Peyer's patch (tissue), 4 donors: ENCODE measurements at regions not wholly inside any gene's neighbourhood (a gene's known extent, or its start where the extent isn't known, plus 50 kb on each side); places are given as distances from the start of the nearest gene placed in this dataset.

Source experiments
- DNase-seq, 3 donors: peaks; one replicate each; pipeline ENCODE4 v3.0.0-alpha.2; 2017 to 2019
- H3K27ac ChIP-seq, 4 donors: fragments of 200-600 bp; sonication (generic); one replicate each; pipeline ENCODE4 v1.5.1; 2016 to 2019
- H3K27me3 ChIP-seq, 2 donors: fragments of 200-600 bp; sonication (generic); one replicate each; pipeline ENCODE4 v1.5.1; 2019
- H3K36me3 ChIP-seq, 3 donors: fragments of 200-600 bp; sonication (generic); one replicate each; pipeline ENCODE4 v1.5.1; 2016 to 2019
- H3K4me1 ChIP-seq, 4 donors: fragments of 200-600 bp; sonication (generic); one replicate each; pipeline ENCODE4 v1.5.1; 2016 to 2019
- H3K4me3 ChIP-seq, 4 donors: fragments of 200-600 bp; sonication (generic); 1 replicate in 3 of 4; 2 replicates in 1 of 4; pipeline ENCODE4 v1.5.1; 2016 to 2019; ENCODE audit warnings: mild to moderate bottlenecking in 1 of 4
- H3K9me3 ChIP-seq, 4 donors: fragments of 200-600 bp; sonication (generic); one replicate each; pipeline ENCODE4 v1.5.1; 2016 to 2019; ENCODE audit warnings: mild to moderate bottlenecking in 1 of 4
- POLR2A ChIP-seq, 2 donors: fragments of 450-650 bp; IDR thresholded peaks; one replicate each; pipeline ENCODE4 v1.5.1; 2017; ENCODE audit warnings: antibody characterized with exemption in 2 of 2, mild to moderate bottlenecking in 2 of 2, moderate library complexity in 2 of 2
- TF ChIP-seq, protein P1 (sequence below), 6 experiments: fragments of 450-650 bp in 4 of 6; fragments of 200-600 bp in 2 of 6; sonication (generic) in 1 of 6; IDR thresholded peaks; one replicate each; pipeline ENCODE4 v1.5.1; 2017 to 2019; ENCODE audit warnings: antibody characterized with exemption in 6 of 6, mild to moderate bottlenecking in 3 of 6, moderate library complexity in 1 of 6

DNA sequence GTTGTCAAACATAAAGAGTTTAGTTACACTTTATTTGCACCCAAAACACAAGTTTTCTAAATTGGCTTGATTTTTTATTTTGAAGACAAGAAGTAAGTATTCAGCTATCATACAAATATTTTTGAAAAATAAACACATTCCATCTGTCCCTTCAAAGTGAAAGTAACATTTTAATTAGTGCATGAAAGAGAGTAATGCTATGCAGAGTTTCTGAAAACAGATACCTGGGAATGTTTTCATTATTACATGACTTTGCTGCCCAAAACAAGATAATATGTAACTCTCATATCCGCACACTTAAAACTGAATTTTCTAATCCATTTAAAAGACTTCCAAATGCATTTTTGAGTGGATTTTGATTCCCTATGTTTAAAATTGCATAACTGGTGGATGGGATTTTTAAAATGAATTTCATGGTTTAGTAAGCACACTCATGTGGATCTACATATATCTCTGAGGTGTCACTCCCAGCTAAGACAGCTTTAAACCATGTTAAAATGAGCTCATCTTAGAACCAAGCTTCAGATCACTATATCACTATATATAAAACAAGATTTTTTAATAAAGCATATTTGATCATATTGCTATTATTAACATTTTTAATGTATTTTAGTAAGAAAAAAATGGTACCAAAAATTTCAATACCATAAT lies 127.5 kb downstream of the ATPSCKMT start:
- Histone ChIP-seq H3K36me3 (no peaks in the 10 kb centered on the region), H3K4me3 (no peak overlapping the region), H3K27ac (no peak overlapping the region), H3K4me1 (no peaks in the 10 kb centered on the region), H3K27me3 (no peaks in the 10 kb centered on the region), H3K9me3 (no peaks in the 10 kb centered on the region)
- TF ChIP-seq POLR2A (IDR thresholded peaks at IDR 0.05): no peak
- TF ChIP-seq, protein P1, sequence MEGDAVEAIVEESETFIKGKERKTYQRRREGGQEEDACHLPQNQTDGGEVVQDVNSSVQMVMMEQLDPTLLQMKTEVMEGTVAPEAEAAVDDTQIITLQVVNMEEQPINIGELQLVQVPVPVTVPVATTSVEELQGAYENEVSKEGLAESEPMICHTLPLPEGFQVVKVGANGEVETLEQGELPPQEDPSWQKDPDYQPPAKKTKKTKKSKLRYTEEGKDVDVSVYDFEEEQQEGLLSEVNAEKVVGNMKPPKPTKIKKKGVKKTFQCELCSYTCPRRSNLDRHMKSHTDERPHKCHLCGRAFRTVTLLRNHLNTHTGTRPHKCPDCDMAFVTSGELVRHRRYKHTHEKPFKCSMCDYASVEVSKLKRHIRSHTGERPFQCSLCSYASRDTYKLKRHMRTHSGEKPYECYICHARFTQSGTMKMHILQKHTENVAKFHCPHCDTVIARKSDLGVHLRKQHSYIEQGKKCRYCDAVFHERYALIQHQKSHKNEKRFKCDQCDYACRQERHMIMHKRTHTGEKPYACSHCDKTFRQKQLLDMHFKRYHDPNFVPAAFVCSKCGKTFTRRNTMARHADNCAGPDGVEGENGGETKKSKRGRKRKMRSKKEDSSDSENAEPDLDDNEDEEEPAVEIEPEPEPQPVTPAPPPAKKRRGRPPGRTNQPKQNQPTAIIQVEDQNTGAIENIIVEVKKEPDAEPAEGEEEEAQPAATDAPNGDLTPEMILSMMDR (IDR thresholded peaks at IDR 0.05): no peak
- DNase-seq: no peak

DNA sequence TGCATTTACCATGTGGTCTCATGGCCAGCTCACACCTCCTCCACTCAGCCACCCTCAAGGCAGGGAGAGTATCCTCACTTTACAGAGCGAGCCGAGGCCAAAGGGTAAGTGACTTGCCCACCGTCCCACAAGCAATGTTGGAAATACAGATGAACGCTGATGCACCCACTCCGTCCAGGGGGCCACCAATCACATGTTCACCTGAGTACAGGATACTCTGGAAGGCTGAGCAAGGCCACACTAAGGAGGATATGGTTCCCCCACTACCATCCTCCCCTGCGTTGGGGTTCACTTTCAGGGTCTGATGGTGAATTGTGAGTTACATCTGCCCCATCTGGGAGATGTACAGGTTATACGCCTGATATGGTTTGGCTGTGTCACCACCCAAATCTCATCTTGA lies 128.8 kb downstream of the ATPSCKMT start:
- TF ChIP-seq, protein P1 (IDR thresholded peaks at IDR 0.05): no peak
- TF ChIP-seq POLR2A (IDR thresholded peaks at IDR 0.05): no peak
- H3K27me3 ChIP-seq: no peaks in the 10 kb centered on the region
- H3K9me3 ChIP-seq: no peaks in the 10 kb centered on the region
- no peak overlapping the region for H3K4me3 ChIP-seq
- no peak for DNase-seq
- H3K4me1 ChIP-seq: no peaks in the 10 kb centered on the region
- no peak overlapping the region for H3K27ac ChIP-seq
- no peaks in the 10 kb centered on the region for H3K36me3 ChIP-seq

DNA sequence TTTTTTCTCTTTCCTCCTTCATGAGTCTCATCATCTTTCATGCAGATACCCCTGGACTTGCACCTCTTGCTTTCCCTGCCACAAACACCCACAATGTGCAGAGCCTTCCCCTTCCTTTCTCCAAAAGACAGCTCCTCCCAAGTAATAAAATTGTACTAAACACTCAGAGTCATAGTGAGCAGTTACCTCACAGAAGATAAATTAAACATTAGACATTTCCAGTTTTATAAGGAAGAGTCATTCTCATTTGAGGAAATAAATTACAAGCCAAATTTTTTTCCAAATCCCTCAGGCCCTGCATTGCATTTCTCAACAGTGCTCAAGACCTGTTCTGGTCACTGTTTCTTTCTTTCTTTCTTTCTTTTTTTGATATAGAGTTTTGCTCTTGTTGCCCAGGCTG lies 131.5 kb downstream of the ATPSCKMT start:
- Histone ChIP-seq H3K36me3 (no peaks in the 10 kb centered on the region), H3K4me1 (no peaks in the 10 kb centered on the region), H3K9me3 (no peaks in the 10 kb centered on the region), H3K4me3 (no peak overlapping the region), H3K27me3 (no peaks in the 10 kb centered on the region), H3K27ac (no peak overlapping the region)
- no peak for TF ChIP-seq POLR2A (IDR thresholded peaks at IDR 0.05)
- DNase-seq: no peak

DNA sequence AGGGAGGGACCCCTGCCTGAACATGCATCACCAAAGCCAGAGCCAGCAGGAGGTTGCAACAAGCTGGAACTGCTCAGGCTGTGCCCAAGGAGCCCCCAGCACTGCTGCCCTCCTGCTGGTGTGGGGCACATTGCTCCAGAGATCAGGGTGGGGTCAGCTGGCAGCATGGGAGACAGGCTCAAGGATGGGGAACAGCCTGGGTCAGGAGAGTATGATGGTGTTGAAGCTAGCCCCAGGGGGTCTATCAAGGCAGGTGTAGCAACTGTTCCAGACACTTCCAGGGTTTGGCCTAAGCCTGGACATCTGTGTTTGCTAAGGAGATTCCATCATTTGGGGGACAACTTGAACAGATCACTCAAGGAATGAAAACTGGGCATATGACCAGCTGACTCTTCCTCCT lies 133.1 kb downstream of the ATPSCKMT start:
- H3K4me3 ChIP-seq: no peak overlapping the region
- H3K27me3 ChIP-seq: no peaks in the 10 kb centered on the region
- no peaks in the 10 kb centered on the region for H3K9me3 ChIP-seq
- H3K4me1 ChIP-seq: no peaks in the 10 kb centered on the region
- DNase-seq: no peak
- no peaks in the 10 kb centered on the region for H3K36me3 ChIP-seq
- no peak overlapping the region for H3K27ac ChIP-seq
- no peak for TF ChIP-seq POLR2A (IDR thresholded peaks at IDR 0.05)
- TF ChIP-seq, protein P1 (IDR thresholded peaks at IDR 0.05): no peak

DNA sequence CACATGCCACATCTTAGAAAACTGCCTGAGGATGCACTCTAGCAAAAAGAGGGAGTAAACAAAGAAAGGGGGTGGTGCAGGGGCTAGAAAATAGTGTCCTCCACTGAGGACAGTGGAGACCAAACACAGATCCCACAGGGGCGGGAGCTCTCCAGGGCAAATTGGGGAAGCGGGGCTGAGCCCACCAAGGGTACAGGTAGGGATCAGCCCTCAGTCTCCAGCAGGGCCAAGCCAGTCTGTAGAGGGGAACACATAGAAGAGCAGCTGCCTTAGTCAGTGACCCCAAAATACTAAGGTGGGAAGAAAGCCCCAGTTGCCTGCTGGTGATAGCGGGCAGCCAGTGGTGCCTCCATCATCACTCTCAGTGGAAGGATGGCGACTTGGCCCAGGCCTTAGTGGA lies 134.0 kb downstream of the ATPSCKMT start:
- H3K9me3 ChIP-seq: no peaks in the 10 kb centered on the region
- DNase-seq: no peak
- no peaks in the 10 kb centered on the region for H3K36me3 ChIP-seq
- H3K27ac ChIP-seq: no peak overlapping the region
- TF ChIP-seq, protein P1 (IDR thresholded peaks at IDR 0.05): no peak
- TF ChIP-seq POLR2A (IDR thresholded peaks at IDR 0.05): no peak
- no peaks in the 10 kb centered on the region for H3K27me3 ChIP-seq
- H3K4me3 ChIP-seq: no peak overlapping the region
- no peaks in the 10 kb centered on the region for H3K4me1 ChIP-seq

DNA sequence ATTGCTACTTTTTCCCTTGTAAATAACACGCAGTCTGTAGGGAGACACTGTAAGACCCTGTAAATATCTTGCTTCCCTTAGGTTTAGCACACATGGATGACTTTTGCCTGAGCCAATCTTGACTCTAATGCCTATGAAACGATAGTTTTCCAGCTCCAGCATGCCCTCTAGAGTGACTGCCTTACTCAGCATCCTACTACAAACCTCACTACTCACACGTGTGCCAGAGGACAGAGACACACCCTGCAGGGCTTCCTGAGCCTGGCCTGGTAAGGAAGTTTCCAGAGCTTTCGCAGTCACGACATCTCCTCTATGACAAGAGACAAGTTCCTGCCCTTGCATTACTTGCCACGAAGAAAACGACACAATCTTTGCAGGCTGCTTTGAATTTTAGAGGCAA lies 138.1 kb downstream of the ATPSCKMT start:
- TF ChIP-seq, protein P1 (IDR thresholded peaks at IDR 0.05): peak in 1 of 6 experiments; percentile 33
- no peak for TF ChIP-seq POLR2A (IDR thresholded peaks at IDR 0.05)
- Histone ChIP-seq H3K4me1 (no peaks in the 10 kb centered on the region), H3K27me3 (no peaks in the 10 kb centered on the region), H3K27ac (no peak overlapping the region), H3K9me3 (no peaks in the 10 kb centered on the region), H3K36me3 (no peaks in the 10 kb centered on the region), H3K4me3 (no peak overlapping the region)
- DNase-seq: no peak
